ENCODE measurements at regions not wholly inside any gene's neighbourhood (a gene's known extent, or its start where the extent isn't known, plus 50 kb on each side); places are given as distances from the start of the nearest gene placed in this dataset.

DNA sequence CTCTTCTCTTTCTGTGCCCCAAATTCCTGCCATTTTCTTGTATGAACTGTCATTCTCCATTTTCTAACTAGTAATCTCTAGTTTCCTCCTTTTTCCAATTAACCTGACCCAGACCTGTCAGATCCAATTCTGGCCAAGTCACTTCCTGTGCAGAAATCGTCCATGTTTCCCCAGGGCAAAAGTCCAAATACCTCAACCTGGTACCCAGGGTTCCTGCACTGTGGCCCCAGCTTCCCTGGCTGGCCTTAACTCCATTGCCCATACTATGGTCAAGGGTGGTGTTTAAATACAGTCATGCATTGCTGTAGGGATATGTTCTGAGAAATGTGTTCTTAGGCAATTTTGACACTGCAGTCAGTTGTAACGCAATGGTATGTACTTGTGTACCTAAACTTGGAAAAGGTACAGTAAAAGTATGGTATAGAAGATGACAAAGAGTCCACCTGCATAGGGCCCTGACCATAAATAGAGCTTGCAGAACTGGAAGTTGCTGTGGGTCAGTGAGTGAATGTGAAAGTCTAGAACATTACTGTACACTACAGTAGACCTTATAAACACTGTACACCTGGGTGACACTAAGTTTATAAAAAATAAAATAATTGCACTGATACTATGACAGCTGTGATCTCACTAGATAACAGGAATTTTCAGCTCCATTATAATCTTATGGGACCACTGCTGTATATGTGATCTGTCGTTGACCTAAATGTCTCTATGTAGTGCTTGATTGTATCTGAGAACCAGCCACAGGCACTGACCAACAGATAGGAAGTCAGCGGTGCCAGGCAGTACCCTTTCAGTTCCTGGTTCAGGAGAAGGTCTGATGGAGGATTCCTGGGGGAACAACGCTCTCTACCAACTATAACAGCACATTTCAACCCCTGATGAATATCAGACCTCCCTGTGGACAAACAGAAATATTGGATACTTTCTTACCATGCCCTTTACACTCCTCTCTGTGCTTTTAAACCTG, 336.1 kb upstream of the PROK2 start:
- no peak for TF ChIP-seq CTCF (IDR thresholded peaks at IDR 0.05)
- TF ChIP-seq POLR2A (IDR thresholded peaks at IDR 0.05): no peak
- TF ChIP-seq EP300 (IDR thresholded peaks at IDR 0.05): no peak
